ENCODE measurements at regions not wholly inside any gene's neighbourhood (a gene's known extent, or its start where the extent isn't known, plus 50 kb on each side); places are given as distances from the start of the nearest gene placed in this dataset.

DNA sequence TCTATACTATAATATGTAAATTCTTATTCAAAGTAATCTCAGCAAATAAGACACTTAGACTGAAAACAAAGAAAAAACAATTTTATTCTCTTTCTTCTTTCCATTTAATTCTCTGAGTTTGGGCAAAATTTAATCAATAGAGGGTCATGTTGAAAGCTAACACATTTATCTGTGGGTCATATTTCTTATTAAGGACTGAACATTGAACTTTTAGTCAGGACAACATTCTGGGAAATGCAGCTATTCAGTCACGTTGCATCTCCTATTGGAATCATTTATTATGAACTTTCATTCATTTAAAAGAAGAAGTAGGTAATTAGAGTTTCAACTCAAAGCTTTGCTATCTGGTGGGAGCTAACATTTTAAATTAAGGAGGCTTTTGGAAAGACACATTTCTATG is 372.5 kb downstream of the MAN2A1 start:
- TF ChIP-seq, protein P1, sequence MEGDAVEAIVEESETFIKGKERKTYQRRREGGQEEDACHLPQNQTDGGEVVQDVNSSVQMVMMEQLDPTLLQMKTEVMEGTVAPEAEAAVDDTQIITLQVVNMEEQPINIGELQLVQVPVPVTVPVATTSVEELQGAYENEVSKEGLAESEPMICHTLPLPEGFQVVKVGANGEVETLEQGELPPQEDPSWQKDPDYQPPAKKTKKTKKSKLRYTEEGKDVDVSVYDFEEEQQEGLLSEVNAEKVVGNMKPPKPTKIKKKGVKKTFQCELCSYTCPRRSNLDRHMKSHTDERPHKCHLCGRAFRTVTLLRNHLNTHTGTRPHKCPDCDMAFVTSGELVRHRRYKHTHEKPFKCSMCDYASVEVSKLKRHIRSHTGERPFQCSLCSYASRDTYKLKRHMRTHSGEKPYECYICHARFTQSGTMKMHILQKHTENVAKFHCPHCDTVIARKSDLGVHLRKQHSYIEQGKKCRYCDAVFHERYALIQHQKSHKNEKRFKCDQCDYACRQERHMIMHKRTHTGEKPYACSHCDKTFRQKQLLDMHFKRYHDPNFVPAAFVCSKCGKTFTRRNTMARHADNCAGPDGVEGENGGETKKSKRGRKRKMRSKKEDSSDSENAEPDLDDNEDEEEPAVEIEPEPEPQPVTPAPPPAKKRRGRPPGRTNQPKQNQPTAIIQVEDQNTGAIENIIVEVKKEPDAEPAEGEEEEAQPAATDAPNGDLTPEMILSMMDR (IDR thresholded peaks at IDR 0.05; ENCODE audit: insufficient read depth, low read length) = no peak
- TF ChIP-seq, protein P2, sequence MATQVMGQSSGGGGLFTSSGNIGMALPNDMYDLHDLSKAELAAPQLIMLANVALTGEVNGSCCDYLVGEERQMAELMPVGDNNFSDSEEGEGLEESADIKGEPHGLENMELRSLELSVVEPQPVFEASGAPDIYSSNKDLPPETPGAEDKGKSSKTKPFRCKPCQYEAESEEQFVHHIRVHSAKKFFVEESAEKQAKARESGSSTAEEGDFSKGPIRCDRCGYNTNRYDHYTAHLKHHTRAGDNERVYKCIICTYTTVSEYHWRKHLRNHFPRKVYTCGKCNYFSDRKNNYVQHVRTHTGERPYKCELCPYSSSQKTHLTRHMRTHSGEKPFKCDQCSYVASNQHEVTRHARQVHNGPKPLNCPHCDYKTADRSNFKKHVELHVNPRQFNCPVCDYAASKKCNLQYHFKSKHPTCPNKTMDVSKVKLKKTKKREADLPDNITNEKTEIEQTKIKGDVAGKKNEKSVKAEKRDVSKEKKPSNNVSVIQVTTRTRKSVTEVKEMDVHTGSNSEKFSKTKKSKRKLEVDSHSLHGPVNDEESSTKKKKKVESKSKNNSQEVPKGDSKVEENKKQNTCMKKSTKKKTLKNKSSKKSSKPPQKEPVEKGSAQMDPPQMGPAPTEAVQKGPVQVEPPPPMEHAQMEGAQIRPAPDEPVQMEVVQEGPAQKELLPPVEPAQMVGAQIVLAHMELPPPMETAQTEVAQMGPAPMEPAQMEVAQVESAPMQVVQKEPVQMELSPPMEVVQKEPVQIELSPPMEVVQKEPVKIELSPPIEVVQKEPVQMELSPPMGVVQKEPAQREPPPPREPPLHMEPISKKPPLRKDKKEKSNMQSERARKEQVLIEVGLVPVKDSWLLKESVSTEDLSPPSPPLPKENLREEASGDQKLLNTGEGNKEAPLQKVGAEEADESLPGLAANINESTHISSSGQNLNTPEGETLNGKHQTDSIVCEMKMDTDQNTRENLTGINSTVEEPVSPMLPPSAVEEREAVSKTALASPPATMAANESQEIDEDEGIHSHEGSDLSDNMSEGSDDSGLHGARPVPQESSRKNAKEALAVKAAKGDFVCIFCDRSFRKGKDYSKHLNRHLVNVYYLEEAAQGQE (IDR thresholded peaks at IDR 0.05; ENCODE audit: insufficient replicate concordance, low read depth) = no peak
- TF ChIP-seq POLR2AphosphoS5 (IDR thresholded peaks at IDR 0.05; ENCODE audit: low read depth) = no peak
- TF ChIP-seq GABPA (IDR thresholded peaks at IDR 0.05; ENCODE audit: low read depth) = no peak
